ENCODE measurements at regions not wholly inside any gene's neighbourhood (a gene's known extent, or its start where the extent isn't known, plus 50 kb on each side); places are given as distances from the start of the nearest gene placed in this dataset.

DNA sequence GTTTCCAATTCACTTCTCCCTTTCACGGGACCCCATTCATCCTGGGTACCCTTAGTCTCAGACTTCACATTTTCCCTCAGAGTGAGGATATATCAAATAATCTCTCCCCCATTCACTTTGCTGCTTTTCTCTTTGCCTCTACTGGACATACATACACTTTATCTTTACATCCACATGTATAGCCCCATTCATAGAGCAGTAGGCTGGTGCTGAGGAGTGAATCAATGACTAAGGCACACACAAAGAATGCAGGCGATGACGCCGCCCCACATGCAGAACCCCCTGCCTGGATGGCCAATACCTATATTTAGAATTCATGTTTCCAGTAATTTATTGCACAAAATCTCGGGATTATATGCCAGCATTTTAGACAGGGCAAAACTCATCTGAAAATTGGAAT lies 554.3 kb upstream of the TENM3 start:
- no peak for DNase-seq

DNA sequence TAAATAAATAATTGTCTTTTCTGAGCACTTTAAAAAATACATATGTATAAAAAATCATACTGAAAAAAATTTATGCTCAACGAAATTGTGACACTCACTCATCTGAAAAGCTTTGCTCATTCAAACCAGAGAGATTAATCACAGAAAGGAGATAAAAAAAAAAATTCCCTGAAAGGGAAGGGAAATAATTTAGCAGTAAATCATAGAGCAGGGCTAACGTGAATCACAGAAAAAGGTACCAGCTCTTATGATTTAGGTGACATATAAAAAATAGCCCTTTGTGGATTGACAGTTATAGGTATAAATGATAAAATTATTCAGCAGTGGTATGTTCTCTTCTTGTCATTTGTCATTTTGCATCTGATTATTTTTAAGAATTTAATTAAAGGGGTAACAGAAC lies 552.7 kb upstream of the TENM3 start:
- DNase-seq = no peak

DNA sequence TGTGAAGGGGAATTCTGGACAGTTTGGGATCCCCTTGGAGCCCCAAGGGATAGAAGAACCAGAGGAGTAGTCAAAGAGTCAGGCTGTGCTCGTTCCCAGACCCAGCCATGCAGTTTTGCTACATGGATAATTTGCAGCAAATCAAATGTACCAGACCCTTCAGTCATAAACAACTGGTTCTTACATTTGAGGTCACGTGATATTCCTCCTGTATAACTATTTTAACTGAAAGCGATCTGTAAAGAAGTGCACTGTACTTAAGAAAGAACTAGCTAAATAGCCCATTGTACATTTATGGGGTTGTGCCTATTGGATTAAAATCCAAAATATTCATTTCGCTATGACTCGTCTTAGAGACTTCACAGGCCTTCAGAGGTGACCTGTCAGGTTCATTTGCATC lies 550.2 kb upstream of the TENM3 start:
- no peak for DNase-seq

DNA sequence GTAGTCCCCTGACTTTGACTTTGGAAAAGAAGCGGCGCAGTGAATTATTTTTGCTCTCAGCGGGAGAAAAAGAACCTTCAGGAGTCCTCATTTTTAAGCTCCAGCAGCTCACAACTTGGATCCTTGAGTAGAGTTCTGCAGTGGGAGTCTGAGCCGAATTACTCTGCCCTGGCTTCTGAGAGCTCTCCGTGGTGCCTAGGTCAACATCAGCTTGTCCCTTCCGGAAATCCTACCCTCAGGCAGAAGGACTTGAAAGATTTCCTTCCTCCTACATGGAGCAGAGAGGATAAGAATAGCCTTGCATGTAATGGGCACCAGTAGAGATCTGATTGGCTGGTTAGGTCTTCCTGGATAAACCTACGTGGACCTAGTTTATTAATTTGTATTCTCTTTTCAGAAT lies 549.7 kb upstream of the TENM3 start:
- no peak for DNase-seq

DNA sequence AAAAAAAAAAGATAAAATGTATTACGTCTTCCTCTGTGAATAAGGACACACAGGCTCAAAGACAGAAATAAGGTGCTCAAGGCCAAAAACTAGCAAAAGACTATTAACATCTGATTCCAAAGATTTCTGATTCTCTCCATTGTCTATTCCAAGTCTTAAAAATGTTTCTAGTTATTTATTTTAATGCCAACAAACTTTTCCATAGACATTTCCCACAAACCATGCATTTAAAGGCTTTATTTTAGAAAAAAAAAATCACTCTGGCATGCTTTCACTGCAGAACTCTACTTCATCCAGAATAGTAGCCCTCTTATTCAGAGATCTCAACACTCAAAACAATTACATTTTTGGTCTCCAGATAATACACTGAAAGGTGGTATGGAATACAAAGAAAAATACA lies 545.0 kb upstream of the TENM3 start:
- DNase-seq = no peak

DNA sequence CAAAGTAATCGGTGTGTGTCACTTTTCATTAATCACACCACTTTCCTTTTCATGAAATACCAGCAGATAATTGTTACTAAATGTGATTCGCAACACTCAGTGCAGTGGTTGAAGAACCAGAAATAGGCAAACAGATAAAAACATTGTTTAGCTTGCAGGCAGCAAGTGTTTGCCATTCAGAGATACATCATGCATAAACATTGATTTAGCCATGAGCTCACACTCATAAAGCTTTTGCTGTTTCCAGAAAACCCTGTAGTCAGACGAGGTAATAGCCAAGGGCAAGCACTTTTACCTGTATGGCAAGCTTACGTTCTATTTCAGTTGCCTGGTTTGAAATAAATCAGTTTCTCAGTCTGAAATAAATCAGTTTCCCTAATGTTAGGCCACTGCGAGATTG lies 542.0 kb upstream of the TENM3 start:
- no peak for DNase-seq

DNA sequence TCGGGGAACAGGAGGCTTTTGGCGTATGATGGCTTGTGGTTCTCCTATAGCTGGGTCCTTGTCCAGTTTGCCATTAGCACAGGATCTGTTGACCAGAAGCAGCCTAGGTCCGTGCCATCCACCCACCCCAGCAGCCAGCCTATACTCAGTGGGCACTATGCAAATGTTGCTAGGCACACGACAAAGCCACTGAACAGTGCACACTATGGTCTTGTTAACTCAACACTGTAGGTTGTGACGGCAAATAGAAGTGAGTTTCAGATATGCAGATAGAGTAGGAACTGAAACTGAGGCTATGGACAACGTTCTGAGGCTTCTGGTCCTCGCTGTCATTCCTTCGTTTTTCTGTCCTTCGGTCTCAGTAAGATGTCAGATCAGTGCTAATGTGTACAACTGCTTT lies 541.3 kb upstream of the TENM3 start:
- DNase-seq = no peak

DNA sequence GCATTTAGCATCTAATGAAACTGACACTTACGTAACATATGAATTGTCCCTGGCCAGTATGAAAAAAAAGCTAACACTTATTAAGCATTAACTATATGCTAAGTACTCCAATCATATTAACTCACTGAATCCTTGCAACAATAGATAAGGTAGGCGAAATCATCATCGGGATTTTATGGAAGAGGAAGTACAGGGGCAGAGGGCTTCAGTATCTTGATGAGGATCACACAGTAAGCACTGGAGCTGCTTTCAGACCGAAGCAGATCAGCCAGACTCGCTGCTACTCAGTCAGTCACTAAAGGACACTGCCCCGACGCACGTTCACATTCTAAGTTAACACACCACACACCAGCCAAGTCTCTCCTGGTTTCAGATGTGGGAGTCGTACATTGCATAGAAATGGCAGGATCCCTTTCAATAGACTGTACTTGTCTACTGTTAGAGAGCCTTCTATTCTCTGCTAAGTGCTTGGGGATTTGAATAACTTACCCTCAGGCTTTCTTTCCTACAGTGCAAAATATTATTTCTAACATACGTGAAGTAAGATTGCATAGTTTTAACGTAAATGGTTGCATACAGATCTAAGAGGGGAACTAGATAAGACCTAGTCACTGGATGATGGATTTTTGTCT lies 540.2 kb upstream of the TENM3 start:
- no peak for DNase-seq

DNA sequence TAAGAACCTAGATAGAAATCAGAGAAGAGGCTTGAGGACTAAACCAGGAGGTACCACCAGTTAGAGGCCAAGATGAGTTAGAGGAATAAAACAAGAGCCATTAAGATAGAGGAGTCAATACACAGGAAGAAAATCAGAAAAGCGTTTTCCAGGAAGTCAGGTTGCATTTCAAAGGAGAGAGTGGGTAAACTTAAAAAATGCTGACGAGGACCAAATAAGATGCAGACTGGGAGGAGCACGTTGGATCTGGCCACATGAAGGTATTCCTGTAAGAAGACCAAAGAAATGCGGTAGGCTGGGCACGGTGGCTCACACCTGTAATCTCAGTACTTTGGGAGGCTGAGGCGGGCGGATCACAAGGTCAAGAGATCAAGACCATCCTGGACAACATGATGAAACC lies 533.1 kb upstream of the TENM3 start:
- DNase-seq = no peak

DNA sequence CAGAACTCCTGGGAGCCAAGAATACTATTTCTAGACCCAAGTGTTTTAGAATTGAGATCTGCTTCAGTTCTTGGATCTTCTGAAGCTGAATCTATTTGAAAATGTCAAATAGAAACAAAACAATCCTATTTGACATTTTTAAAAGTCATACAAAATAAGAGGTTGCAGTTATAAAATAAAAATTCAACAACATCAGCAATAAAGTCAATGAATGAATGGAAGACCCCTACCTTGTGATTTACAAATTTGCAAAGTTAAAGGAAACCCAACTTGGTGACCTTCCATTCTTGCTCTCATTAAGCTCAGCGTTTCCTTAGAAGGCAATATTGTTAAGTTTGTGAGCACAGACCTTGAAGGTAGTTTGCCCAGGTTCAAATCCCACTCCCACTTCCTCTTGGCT lies 531.8 kb upstream of the TENM3 start:
- no peak for DNase-seq

DNA sequence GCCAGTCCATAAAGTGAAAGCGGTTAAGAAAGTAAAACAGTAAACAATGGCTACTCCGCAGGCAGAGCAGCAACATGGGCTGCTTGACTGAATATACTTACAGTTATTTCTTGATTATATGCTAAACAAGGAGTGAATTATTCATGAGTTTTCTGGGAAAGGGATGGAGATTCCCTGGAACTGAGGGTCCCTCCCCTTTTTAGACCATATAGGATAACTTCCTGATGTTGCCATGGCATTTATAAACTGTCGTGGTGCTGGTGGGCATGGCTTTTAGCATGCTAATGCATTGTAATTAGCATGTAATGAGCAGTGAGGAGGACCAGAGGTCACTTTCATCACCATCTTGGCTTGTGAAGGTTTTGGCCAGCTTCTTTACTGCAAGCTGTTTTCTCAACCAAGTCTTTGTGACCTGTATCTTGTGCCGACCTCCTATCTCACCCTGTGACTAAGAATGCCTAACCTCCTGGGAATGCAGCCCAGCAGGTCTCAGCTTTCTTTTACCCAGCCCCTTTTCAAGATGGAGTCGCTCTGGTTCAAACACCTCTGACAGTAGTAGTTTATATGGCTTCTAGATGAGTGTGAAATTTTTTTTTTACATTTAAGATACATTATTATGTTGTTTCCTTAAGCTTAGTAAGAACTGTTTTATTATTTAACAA lies 514.8 kb upstream of the TENM3 start:
- no peak for DNase-seq

DNA sequence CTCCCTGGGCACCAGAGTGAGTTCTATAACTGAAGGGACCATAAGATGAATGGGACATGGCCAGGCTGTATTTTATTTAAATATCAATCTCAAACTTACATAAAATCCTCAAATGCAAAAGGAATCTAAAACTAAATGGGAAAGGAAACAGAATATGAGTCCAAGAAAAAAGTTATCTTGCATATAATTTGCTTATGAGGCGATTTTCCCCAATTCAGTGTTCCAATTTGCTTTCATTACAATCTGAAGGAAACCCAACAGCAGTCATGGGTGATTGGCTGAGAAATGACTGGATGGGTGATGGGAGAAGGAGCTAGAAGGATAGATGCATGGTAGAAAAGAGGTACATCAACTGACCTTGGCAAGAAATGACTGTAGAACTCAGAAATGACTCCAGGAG lies 511.3 kb upstream of the TENM3 start:
- DNase-seq = no peak

DNA sequence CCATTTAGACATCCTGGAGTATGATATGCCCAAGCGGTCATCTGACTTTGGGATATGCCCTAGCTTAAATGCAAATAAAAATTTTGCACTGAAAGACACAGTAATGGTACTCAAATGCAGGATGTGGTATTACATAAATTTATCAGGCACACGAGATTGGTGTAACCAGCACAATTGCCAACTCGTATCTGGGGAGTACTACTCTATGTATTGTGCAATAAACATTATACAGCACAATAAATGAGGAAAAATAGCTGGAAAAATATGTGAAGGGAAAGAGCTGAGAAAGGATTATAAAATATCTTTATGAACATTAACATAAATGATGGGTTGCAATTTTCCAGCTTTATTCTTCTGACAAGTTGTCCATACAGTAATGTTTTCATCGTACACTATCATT lies 505.5 kb upstream of the TENM3 start:
- no peak for DNase-seq

DNA sequence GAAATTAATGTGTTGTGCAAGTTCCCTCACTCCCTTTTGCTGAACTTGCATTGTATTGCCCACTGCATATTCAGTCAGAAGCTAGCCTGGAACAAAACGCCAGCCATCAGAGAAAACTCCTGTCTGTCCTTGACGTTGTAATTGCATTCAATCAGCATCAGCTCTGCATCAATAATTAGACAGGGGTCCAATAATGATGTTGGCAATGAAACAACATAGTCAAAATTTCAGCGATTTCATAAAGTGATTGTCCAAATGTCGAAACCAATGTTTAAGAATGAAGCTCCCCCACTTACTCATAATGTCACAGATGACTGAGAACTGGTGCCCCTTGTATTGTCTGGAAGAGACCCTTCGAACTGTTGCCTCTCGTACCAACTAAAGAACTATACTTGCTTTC lies 504.2 kb upstream of the TENM3 start:
- no peak for DNase-seq

DNA sequence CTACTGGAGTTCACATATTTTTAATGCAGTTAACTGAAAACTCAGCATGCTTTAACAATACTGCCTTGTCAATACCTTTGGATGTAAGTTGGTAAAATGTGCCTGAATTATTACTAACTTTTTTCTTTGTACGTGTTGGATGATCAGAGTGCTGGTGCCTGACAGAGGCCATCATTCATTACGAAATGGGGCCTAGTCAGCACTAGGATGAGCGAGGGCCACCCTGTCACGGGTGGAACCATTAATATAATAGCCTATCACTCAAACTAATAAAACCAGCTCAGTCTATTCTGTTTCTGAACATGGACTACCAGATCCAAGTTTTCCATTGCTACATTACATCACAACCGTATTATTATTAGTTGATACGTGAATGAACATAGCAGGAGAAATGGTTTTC lies 501.7 kb upstream of the TENM3 start:
- DNase-seq = no peak

DNA sequence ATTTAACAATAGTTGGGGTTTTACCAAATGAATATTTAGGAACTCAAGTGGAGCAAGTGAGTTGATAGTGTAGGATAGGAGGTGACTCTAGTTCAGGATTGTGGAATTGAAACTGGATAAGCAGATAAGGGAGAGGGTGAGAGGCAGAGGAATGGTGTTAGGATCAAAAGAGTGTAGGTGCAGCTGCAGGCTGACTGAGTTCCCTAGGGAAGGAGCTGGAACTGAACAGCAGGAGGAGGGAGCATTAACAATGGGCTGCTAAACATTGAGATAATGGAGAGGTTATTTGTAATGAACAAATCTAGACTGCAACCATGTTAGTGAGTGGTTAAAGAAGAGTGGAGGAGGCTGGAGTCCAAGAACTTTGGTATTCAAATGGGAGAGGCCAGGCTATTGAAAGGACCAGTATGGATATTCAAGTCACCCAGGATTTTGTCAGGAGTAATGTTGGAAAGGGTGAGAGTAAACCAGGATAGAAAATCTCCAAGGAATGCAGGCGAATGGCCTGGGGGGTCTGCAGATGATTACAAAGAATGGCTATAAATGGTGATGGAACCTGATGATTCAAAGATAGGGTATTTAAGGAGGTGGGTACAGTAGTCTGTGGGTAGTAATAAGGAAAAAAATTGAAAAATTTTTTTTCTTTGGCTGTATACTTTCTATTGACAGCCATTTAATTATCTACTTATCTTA lies 497.1 kb upstream of the TENM3 start:
- DNase-seq = no peak

DNA sequence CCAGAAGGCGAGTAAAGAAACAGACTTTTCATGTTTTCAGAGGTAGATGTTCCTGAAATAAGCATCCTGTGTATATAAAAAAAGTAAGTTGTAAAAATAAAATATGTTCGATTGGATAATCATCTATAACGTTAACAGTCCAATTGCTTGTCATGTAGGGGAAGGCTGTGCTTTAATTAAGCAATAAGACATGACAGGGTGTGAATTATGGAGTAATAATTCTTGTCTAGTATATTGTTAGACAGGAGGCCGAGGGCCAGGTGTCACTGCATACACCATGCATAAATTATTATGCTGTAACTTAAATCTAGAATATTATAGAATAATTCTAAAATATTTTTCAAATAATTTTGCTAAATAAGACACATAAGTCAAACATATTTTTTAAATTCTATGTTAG lies 494.6 kb upstream of the TENM3 start:
- DNase-seq = no peak

DNA sequence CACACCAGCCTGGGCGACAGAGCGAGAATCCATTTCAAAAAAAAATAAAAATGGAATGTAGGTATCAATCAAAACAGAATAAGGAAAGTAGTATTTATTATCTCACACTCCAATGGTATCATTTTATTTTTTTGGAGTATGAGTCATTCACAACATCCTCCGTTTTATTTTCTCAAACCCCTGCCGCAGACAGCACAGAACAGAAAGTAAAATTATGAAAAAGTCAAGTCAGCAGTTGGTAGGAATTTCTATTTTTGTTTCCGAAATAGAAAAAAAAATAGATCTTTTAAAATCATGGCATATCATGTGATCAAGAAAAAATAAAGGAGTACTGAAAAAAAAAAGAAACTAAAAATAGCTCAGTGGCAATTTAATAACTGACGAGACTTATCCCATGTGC lies 490.7 kb upstream of the TENM3 start:
- DNase-seq = no peak

DNA sequence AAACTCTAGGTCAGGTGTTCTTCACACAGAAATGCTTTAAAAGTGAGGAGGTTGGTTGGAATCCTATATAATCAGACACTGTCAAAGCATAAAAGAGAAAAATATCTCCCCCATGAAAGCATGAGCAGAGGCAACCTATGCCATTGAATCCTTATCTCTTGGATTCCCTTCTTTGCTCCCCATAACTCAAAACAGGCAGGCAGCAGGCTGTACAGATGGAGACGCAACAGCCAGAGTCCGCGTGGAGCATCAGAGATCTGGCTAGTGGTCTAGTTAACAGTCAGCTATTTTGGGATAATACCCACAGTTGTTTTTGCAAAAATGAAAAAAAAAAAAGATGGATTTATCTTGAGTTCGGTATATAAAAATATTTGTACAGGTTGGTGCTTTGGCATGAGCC lies 490.0 kb upstream of the TENM3 start:
- no peak for DNase-seq

DNA sequence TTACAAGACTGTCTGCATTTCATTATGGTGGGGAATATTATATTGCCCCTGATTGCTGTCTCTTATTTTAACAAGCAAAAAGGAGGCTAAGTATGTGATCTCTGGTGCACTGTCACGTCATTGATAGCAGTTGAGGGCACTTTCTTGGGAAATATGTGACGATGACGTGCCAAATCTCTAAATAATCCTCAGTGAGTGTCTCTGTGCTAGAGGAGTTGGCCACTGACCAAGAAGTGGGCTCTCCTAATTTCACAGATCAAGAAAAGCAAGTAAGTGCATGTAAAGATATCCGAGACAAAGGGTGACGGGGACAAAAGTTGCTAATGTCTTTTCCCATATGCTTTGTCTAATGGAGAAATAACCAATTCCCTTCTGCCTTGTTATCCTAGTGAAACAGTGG lies 487.4 kb upstream of the TENM3 start:
- no peak for DNase-seq

DNA sequence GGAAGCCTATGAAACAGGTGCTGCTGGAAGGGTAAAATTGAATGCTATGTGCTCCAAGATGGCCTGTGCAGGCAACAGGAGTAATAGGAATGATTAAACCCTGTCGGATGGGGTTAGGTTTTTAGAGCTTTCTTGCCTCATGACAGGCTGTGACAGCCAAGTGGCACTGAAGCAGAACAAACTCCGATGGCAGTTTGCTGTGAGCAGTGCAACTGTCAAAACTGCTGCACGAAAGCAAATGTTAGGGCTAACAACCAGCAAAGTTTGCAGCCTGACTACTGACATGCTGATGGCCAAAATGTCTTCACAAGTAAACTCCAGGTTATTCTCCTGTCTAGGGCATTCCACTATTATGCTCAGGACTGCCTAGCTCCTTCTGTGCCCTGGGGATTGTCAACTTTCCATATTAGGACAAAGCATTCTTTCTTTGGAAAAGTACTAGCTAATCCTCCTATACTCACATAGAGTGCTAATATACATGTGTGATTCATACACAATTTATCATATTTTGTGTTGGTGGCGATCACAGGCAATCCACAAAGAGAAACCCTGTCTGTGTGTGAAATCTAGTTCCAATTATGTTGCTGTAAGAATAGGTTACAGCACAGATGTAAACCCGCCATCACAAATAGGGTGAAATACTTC lies 486.6 kb upstream of the TENM3 start:
- DNase-seq = no peak

DNA sequence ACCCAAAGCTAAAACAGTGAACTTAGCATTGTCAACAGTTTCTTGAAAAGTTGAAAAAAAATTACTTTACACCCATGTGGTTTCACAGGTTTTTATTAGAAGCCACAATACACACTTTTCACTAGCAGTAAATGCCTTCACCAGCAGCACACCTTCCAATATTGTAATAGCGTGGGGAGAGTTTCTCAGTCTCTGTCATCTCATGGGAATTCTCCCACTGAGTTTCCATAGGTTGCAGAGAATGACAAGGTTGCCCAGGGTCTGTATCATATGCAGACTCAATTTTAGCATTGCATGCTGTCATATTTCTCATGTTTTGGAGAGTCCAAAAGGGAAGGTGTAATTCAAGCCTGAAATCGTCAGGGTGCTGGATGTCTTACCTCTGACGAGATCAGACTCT lies 486.1 kb upstream of the TENM3 start:
- DNase-seq = no peak

DNA sequence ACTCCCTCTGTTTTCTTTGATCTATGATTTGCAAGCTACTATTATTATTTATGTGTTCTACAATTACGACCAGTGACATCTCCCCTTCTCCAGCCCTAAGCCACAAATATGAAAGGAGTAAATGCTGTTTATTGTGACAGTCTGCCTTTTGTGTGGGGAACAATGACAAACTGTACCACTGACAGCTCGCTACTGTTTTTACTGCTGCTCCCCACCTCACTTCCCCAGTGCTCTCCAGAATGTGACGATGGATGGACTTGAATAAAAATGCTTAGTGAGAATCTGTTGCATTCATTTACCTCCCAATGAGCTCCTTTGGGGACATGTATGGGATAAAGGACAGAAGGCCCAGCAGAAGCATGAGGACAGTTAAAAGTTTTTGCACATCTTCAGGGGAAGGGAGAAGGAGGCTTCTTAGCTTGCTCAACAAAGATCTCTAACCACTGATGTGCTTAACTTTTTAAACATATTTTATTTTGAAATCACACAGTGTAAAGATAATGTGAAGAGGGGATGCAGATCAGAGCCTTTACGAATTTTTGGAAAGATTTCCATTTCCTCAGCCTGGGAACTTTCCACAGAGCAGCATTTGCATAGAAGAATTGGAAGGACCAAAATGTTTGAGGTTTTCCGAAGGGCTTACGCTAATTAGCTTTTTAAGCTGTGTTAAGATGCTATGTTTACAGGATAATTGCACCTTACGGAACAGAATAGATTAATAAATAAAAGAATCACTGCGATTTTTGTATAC lies 485.1 kb upstream of the TENM3 start:
- DNase-seq = peak in 1 of 2 donors; percentile 8
